Neural progenitor cell (in vitro differentiated cells): ENCODE measurements at regions not wholly inside any gene's neighbourhood (a gene's known extent, or its start where the extent isn't known, plus 50 kb on each side); places are given as distances from the start of the nearest gene placed in this dataset.

Experiments used
- DNase-seq: peaks from one replicate; pipeline ENCODE4 v3.0.0-alpha.2; 2016; ENCODE audit warnings: low spot score
- H2AFZ ChIP-seq: fragments of 200-600 bp; sonication (generic); replicated peaks from 2 replicates; pipeline ENCODE4 v1.6.1; 2016; ENCODE audit warnings: antibody characterized with exemption
- H3F3A ChIP-seq: fragments of 200-600 bp; sonication (generic); 2 replicates; pipeline ENCODE4 v1.6.1; 2016; ENCODE audit warnings: antibody characterized with exemption, low read depth
- H3K27ac ChIP-seq: fragments of 200-600 bp; sonication (generic); 2 replicates; pipeline ENCODE4 v1.5.1; 2016; ENCODE audit warnings: mild to moderate bottlenecking
- H3K27me3 ChIP-seq: fragments of 200-600 bp; sonication (generic); 2 replicates; pipeline ENCODE4 v1.6.1; 2016; ENCODE audit warnings: mild to moderate bottlenecking, moderate library complexity
- H3K36me3 ChIP-seq: fragments of 200-600 bp; sonication (generic); 2 replicates; pipeline ENCODE4 v1.5.1; 2016
- H3K4me1 ChIP-seq: fragments of 200-600 bp; sonication (generic); 2 replicates; pipeline ENCODE4 v1.6.1; 2016; ENCODE audit warnings: mixed run types
- H3K4me2 ChIP-seq: fragments of 200-600 bp; sonication (generic); 2 replicates; pipeline ENCODE4 v1.6.1; 2016
- H3K4me3 ChIP-seq: fragments of 200-600 bp; sonication (generic); 2 replicates; pipeline ENCODE4 v1.5.1; 2016
- H3K79me2 ChIP-seq: fragments of 200-600 bp; sonication (generic); 2 replicates; pipeline ENCODE4 v1.6.1; 2016; ENCODE audit warnings: low read depth
- H3K9ac ChIP-seq: fragments of 200-600 bp; sonication (generic); 2 replicates; pipeline ENCODE4 v1.6.1; 2016
- H3K9me3 ChIP-seq: fragments of 200-600 bp; sonication (generic); 2 replicates; pipeline ENCODE4 v1.5.1; 2016; ENCODE audit warnings: low read depth
- H4K20me1 ChIP-seq: fragments of 200-600 bp; sonication (generic); 2 replicates; pipeline ENCODE4 v1.6.1; 2016; ENCODE audit warnings: low read depth
- H3K27ac Mint-ChIP-seq: 3 replicates; pipeline ENCODE4 v1.8.0; 2021; ENCODE audit warnings: mixed read lengths
- H3K27me3 Mint-ChIP-seq: 2 replicates; pipeline ENCODE4 v1.8.0; 2022; ENCODE audit warnings: low read depth, mild to moderate bottlenecking, inconsistent platforms, moderate library complexity, mixed read lengths; ENCODE audit not compliant: insufficient read depth
- H3K36me3 Mint-ChIP-seq: 3 replicates; pipeline ENCODE4 v1.8.0; 2021; ENCODE audit warnings: mixed read lengths
- H3K4me1 Mint-ChIP-seq: 3 replicates; pipeline ENCODE4 v1.8.0; 2021; ENCODE audit warnings: mixed read lengths
- H3K4me3 Mint-ChIP-seq: 3 replicates; pipeline ENCODE4 v1.8.0; 2021; ENCODE audit warnings: mild to moderate bottlenecking, moderate library complexity, mixed read lengths
- H3K9me3 Mint-ChIP-seq: 3 replicates; pipeline ENCODE4 v1.8.0; 2020; ENCODE audit warnings: mixed read lengths
- CTCF ChIP-seq: fragments of 200-600 bp; sonication (generic); IDR thresholded peaks from 2 replicates; pipeline ENCODE4 v1.5.1; 2017; ENCODE audit warnings: antibody characterized with exemption, mild to moderate bottlenecking
- EZH2 ChIP-seq: fragments of 200-600 bp; sonication (generic); IDR thresholded peaks from 2 replicates; pipeline ENCODE4 v1.6.1; 2017; ENCODE audit warnings: antibody characterized with exemption, mild to moderate bottlenecking, moderate library complexity
- EZH2phosphoT487 ChIP-seq: fragments of 200-600 bp; sonication (generic); IDR thresholded peaks from 2 replicates; pipeline ENCODE4 v1.6.1; 2017; ENCODE audit warnings: antibody characterized with exemption

GRCh38 chr2:67255933-67256615 lies 141.1 kb upstream of the ETAA1 start:
- no peak for DNase-seq
- no peaks in the 10 kb centered on the region for H4K20me1 ChIP-seq
- no peaks in the 10 kb centered on the region for H3K36me3 Mint-ChIP-seq
- H3K4me1 ChIP-seq = no peaks in the 10 kb centered on the region
- H3K4me1 Mint-ChIP-seq = no peaks in the 10 kb centered on the region
- H3K9me3 Mint-ChIP-seq = no peaks in the 10 kb centered on the region
- H3K27me3 ChIP-seq = no peaks in the 10 kb centered on the region
- no peak overlapping the region for H3K4me3 ChIP-seq
- no peak overlapping the region for H3K4me3 Mint-ChIP-seq
- no peak overlapping the region for H3K27ac Mint-ChIP-seq
- H3K9me3 ChIP-seq = no peaks in the 10 kb centered on the region
- no peak overlapping the region for H2AFZ ChIP-seq
- no peak overlapping the region for H3K27ac ChIP-seq
- no peaks in the 10 kb centered on the region for H3F3A ChIP-seq
- peaks cover 2% of the 10 kb centered on the region for H3K27me3 Mint-ChIP-seq
- no peak overlapping the region for H3K9ac ChIP-seq
- no peaks in the 10 kb centered on the region for H3K36me3 ChIP-seq
- TF ChIP-seq EZH2phosphoT487 = no peak
- no peak for TF ChIP-seq EZH2
- TF ChIP-seq CTCF = no peak
- H3K4me2 ChIP-seq = no peak overlapping the region
- H3K79me2 ChIP-seq = no peaks in the 10 kb centered on the region

DNA sequence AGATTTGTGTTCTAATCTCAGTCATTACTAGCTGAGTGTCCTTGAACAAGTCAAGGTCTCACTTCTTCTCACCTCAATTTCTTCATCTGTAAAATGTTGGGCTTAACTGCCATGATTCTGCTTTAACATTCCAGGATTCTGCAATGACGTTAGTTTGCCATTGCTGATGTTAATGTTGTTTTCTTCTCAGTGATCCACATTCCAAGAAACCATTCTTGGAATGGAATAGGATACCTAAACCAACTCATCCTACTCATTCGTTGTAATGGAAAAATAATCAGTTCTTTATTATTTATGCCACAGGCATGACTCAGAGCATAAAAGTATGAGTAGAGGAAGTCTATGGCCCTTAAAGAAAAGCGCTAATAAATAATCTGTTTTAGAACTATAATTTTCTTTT lies 140.2 kb upstream of the ETAA1 start:
- Histone ChIP-seq H4K20me1 (no peaks in the 10 kb centered on the region), H3K27ac (no peak overlapping the region), H3K9ac (no peak overlapping the region), H3K9me3 (no peaks in the 10 kb centered on the region), H3K4me2 (no peak overlapping the region), H3K79me2 (no peaks in the 10 kb centered on the region), H3K27me3 (no peaks in the 10 kb centered on the region), H3F3A (no peaks in the 10 kb centered on the region), H2AFZ (no peak overlapping the region), H3K4me1 (no peaks in the 10 kb centered on the region), H3K4me3 (no peak overlapping the region), H3K36me3 (no peaks in the 10 kb centered on the region)
- no peak for DNase-seq
- H3K4me3 Mint-ChIP-seq = no peak overlapping the region
- peaks cover 2% of the 10 kb centered on the region for H3K27me3 Mint-ChIP-seq
- H3K36me3 Mint-ChIP-seq = no peaks in the 10 kb centered on the region
- H3K27ac Mint-ChIP-seq = no peak overlapping the region
- no peak for TF ChIP-seq EZH2phosphoT487
- no peak for TF ChIP-seq EZH2
- TF ChIP-seq CTCF = no peak
- H3K4me1 Mint-ChIP-seq = no peaks in the 10 kb centered on the region
- no peaks in the 10 kb centered on the region for H3K9me3 Mint-ChIP-seq

GRCh38 chr2:67258122-67258521 lies 139.0 kb upstream of the ETAA1 start:
- Histone ChIP-seq H3K4me2 (no peak overlapping the region), H2AFZ (no peak overlapping the region), H3K79me2 (no peaks in the 10 kb centered on the region), H4K20me1 (no peaks in the 10 kb centered on the region), H3K9ac (no peak overlapping the region), H3K4me1 (no peaks in the 10 kb centered on the region), H3K27ac (no peak overlapping the region), H3K4me3 (no peak overlapping the region), H3K27me3 (no peaks in the 10 kb centered on the region), H3K36me3 (no peaks in the 10 kb centered on the region), H3K9me3 (no peaks in the 10 kb centered on the region), H3F3A (no peaks in the 10 kb centered on the region)
- no peaks in the 10 kb centered on the region for H3K4me1 Mint-ChIP-seq
- H3K4me3 Mint-ChIP-seq = no peak overlapping the region
- H3K36me3 Mint-ChIP-seq = no peaks in the 10 kb centered on the region
- DNase-seq = no peak
- H3K27me3 Mint-ChIP-seq = peaks cover 2% of the 10 kb centered on the region
- TF ChIP-seq CTCF (no peak), EZH2phosphoT487 (no peak), EZH2 (no peak)
- no peaks in the 10 kb centered on the region for H3K9me3 Mint-ChIP-seq
- H3K27ac Mint-ChIP-seq = no peak overlapping the region
